CD14-positive monocyte (primary cell): ENCODE measurements at regions not wholly inside any gene's neighbourhood (a gene's known extent, or its start where the extent isn't known, plus 50 kb on each side); places are given as distances from the start of the nearest gene placed in this dataset.

Experiments used
- DNase-seq, 3 donors: peaks; one replicate each; pipeline ENCODE4 v3.0.0-alpha.2; 2011 to 2022
- H2AFZ ChIP-seq: 2 replicates; pipeline ENCODE4 v1.6.0; 2012; ENCODE audit warnings: mild to moderate bottlenecking, low read depth, low read length, inconsistent platforms; ENCODE audit not compliant: insufficient read depth, poor library complexity, severe bottlenecking
- H3K27ac ChIP-seq, 2 donors: 1 replicate in 1 of 2; 2 replicates in 1 of 2; pipeline ENCODE4 v1.5.1; 2012 to 2013; ENCODE audit warnings: low read length in 2 of 2, control low read depth in 1 of 2, inconsistent platforms in 1 of 2, low read depth in 1 of 2, mild to moderate bottlenecking in 1 of 2
- H3K27me3 ChIP-seq, 2 donors: one replicate each; pipeline versions ENCODE4 v1.6.0 to v1.6.1; 2011 to 2013; ENCODE audit warnings: low read length in 2 of 2; ENCODE audit not compliant: control insufficient read depth in 2 of 2, insufficient read depth in 2 of 2
- H3K36me3 ChIP-seq, 2 donors: replicated peaks in 1 of 2; 1 replicate in 1 of 2; 2 replicates in 1 of 2; pipeline versions ENCODE4 v1.5.1 to v1.6.1; 2012 to 2013; ENCODE audit warnings: low read length in 2 of 2, control low read depth in 1 of 2, inconsistent platforms in 1 of 2, mild to moderate bottlenecking in 1 of 2; ENCODE audit not compliant: insufficient read depth in 2 of 2, control insufficient read depth in 1 of 2
- H3K4me1 ChIP-seq, 2 donors: 1 replicate in 1 of 2; 2 replicates in 1 of 2; pipeline versions ENCODE4 v1.5.1 to v1.6.1; 2012 to 2013; ENCODE audit warnings: low read length in 2 of 2, control low read depth in 1 of 2, inconsistent platforms in 1 of 2, mild to moderate bottlenecking in 1 of 2, moderate library complexity in 1 of 2; ENCODE audit not compliant: insufficient read depth in 2 of 2, control insufficient read depth in 1 of 2
- H3K4me2 ChIP-seq: replicated peaks from 2 replicates; pipeline ENCODE3; 2012; ENCODE audit warnings: low read length, moderate library complexity, mild to moderate bottlenecking; ENCODE audit not compliant: poor library complexity, severe bottlenecking; ENCODE audit errors: extremely low read depth
- H3K4me3 ChIP-seq, 3 experiments: fragments of 200-600 bp in 1 of 3; sonication (generic) in 1 of 3; replicated peaks in 1 of 3; 1 replicate in 2 of 3; 2 replicates in 1 of 3; pipeline ENCODE4 v1.5.1; 2011 to 2013; ENCODE audit warnings: low read length in 3 of 3, mild to moderate bottlenecking in 3 of 3, control low read depth in 2 of 3, low read depth in 2 of 3, inconsistent platforms in 1 of 3, moderate library complexity in 1 of 3
- H3K79me2 ChIP-seq: 2 replicates; pipeline ENCODE4 v1.6.0; 2012; ENCODE audit warnings: mild to moderate bottlenecking, control low read depth, inconsistent platforms, low read length, moderate library complexity; ENCODE audit not compliant: insufficient read depth
- H3K9ac ChIP-seq: 2 replicates; pipeline ENCODE4 v1.6.0; 2017; ENCODE audit warnings: low read length, mild to moderate bottlenecking; ENCODE audit not compliant: insufficient read depth, poor library complexity, severe bottlenecking
- H3K9me3 ChIP-seq, 2 donors: replicated peaks in 1 of 2; 1 replicate in 1 of 2; 2 replicates in 1 of 2; pipeline versions ENCODE4 v1.5.1 to v1.6.1; 2012 to 2013; ENCODE audit warnings: low read length in 2 of 2, control low read depth in 1 of 2; ENCODE audit not compliant: control insufficient read depth in 1 of 2, insufficient read depth in 1 of 2
- H4K20me1 ChIP-seq: 2 replicates; pipeline ENCODE4 v1.6.0; 2012; ENCODE audit warnings: mild to moderate bottlenecking, low read length, control low read depth, moderate library complexity; ENCODE audit not compliant: insufficient read depth
- H3K27ac Mint-ChIP-seq, 7 donors: one replicate each; pipeline ENCODE4 v1.8.0; 2020; ENCODE audit warnings: mild to moderate bottlenecking in 7 of 7, mixed read lengths in 7 of 7, moderate library complexity in 6 of 7, inconsistent platforms in 2 of 7
- H3K27me3 Mint-ChIP-seq, 3 donors: one replicate each; pipeline ENCODE4 v1.8.0; 2021 to 2022; ENCODE audit warnings: low read depth in 3 of 3, mild to moderate bottlenecking in 3 of 3, mixed read lengths in 3 of 3, moderate library complexity in 3 of 3, inconsistent platforms in 1 of 3
- H3K36me3 Mint-ChIP-seq, 2 donors: one replicate each; pipeline ENCODE4 v1.8.0; 2020; ENCODE audit warnings: mixed read lengths in 2 of 2, inconsistent platforms in 1 of 2, mild to moderate bottlenecking in 1 of 2
- H3K4me1 Mint-ChIP-seq: one replicate; pipeline ENCODE4 v1.8.0; 2020; ENCODE audit warnings: mild to moderate bottlenecking, mixed read lengths
- H3K4me3 Mint-ChIP-seq, 2 donors: one replicate each; pipeline ENCODE4 v1.8.0; 2020; ENCODE audit warnings: mild to moderate bottlenecking in 2 of 2, mixed read lengths in 2 of 2, moderate library complexity in 1 of 2
- H3K9me3 Mint-ChIP-seq, 7 donors: one replicate each; pipeline ENCODE4 v1.8.0; 2020 to 2022; ENCODE audit warnings: mixed read lengths in 7 of 7, mild to moderate bottlenecking in 6 of 7, moderate library complexity in 6 of 7, inconsistent platforms in 2 of 7
- CTCF ChIP-seq: fragments of 200-600 bp; IDR thresholded peaks from one replicate; pipeline ENCODE4 v1.8.0; 2022; ENCODE audit warnings: antibody characterized with exemption, mild to moderate bottlenecking
- WGBS: methylation state at CpG from one replicate; pipeline ENCODE4 v1.1.5; 2013; ENCODE audit warnings: missing lambda C conversion rate; ENCODE audit not compliant: insufficient coverage; 5-methylcytosine and 5-hydroxymethylcytosine counted together
- intact Hi-C, 2 donors: fragments of 100-400 bp; cut with micrococcal nuclease; formaldehyde crosslinking; loops; one replicate each; pipeline versions ENCODE4 v1.15.0 to v1.15.1; 2023

DNA sequence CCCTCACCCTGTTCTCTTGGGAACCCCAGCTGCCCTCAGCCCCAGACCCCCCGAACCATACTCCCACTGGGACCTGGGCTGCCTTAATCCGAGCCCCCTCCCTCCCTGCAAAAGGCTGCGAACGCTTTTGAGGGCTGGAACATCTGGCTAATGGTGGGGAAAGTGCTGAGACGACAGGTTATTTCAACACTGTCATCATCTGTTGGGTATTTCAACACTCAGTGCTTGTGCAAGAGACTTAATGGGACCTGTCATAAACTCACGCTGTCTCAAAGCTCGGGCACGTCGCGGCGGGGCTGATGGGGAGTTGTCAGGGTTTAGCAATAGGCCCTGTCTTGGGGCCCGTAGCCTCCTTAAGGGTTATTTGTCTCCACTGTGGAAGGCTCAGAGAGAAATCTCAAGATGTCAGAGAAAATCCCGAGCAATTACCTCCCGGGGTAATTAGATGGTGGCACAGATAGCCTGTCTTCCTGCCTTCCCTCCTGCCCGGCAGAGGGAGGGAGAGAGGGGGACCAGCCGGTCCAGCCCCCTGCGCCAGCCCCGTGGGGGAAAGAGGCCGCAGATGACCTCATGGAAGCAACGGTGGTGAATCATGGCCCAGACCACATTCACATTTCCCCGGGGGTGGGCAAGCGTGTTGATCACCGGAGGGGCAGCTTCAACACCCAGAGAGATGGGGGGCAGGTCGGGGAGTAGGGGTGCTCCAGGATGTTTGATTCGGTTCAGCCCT lies 88.7 kb upstream of the MYL10 start:
- peak; percentile 98 to 99 (median 99) for DNase-seq

More for the DNA sequence above, 88.7 kb upstream of the MYL10 start:
- peak overlapping the region; percentile 61 for H3K4me2 ChIP-seq
- no peak for TF ChIP-seq CTCF
- Mint-ChIP-seq H3K27ac (peak overlapping the region; percentile 99 to 100 (median 100)), H3K9me3 (no peaks in the 10 kb centered on the region), H3K4me1 (peaks cover 31% of the 10 kb centered on the region), H3K4me3 (peak overlapping the region; percentile 77 to 89), H3K36me3 (peaks cover 3 to 7% of the 10 kb centered on the region in 2 donors), H3K27me3 (peaks cover 0 to 2% (median 2%) of the 10 kb centered on the region in 3 donors)
- H3K79me2 ChIP-seq, result no peaks in the 10 kb centered on the region
- no peaks in the 10 kb centered on the region for H3K36me3 ChIP-seq
- WGBS, result 0% methylated on average over 12 of the region's 25 CpGs
- H3K4me1 ChIP-seq, result peaks cover 40% of the 10 kb centered on the region in 2 donors
- H3K27ac ChIP-seq, result peak overlapping the region; percentile 95 to 100
- no peaks in the 10 kb centered on the region for H4K20me1 ChIP-seq
- peak overlapping the region; percentile 90 for H3K9ac ChIP-seq
- no peaks in the 10 kb centered on the region for H3K9me3 ChIP-seq
- H3K27me3 ChIP-seq, result no peaks in the 10 kb centered on the region
- H3K4me3 ChIP-seq, result peak overlapping the region in 1 of 3 experiments; percentile 60
- intact Hi-C loops, result loop anchor here in 1 of 2 donors (1.0 kb wide), 1 partner anchor 29 kb away; no protein-coding TSS in a partner anchor
- peak overlapping the region; percentile 64 for H2AFZ ChIP-seq
